ENCODE measurements at regions not wholly inside any gene's neighbourhood (a gene's known extent, or its start where the extent isn't known, plus 50 kb on each side); places are given as distances from the start of the nearest gene placed in this dataset.

GRCh38 chrX:94454159-94454558 is 780.2 kb downstream of the FAM133A start:
- H3K4me3 ChIP-seq (ENCODE audit: low read depth, low read length), result no peak overlapping the region
- DNase-seq (ENCODE audit: low read depth), result no peak
- TF ChIP-seq CTCF (conservative IDR thresholded peaks at IDR 0.05; ENCODE audit: low read depth, low read length), result no peak

GRCh38 chrX:94454606-94455005 is 780.6 kb downstream of the FAM133A start:
- DNase-seq (ENCODE audit: low read depth), result no peak
- H3K4me3 ChIP-seq (ENCODE audit: low read depth, low read length), result no peak overlapping the region
- TF ChIP-seq CTCF (conservative IDR thresholded peaks at IDR 0.05; ENCODE audit: low read depth, low read length), result no peak

- H3K4me3 ChIP-seq (ENCODE audit: low read depth, low read length), result no peak overlapping the region
- no peak for DNase-seq (ENCODE audit: low read depth)
- TF ChIP-seq CTCF (conservative IDR thresholded peaks at IDR 0.05; ENCODE audit: low read depth, low read length), result no peak
Measured at GRCh38 chrX:94455782-94456181, 781.8 kb downstream of the FAM133A start.

- H3K4me3 ChIP-seq (ENCODE audit: low read depth, low read length), result no peak overlapping the region
- TF ChIP-seq CTCF (conservative IDR thresholded peaks at IDR 0.05; ENCODE audit: low read depth, low read length), result no peak
- no peak for DNase-seq (ENCODE audit: low read depth)
Measured at GRCh38 chrX:94492541-94492940, 818.5 kb downstream of the FAM133A start.

- TF ChIP-seq CTCF (conservative IDR thresholded peaks at IDR 0.05; ENCODE audit: low read depth, low read length), result no peak
- DNase-seq (ENCODE audit: low read depth), result no peak
- H3K4me3 ChIP-seq (ENCODE audit: low read depth, low read length), result no peak overlapping the region
Measured at GRCh38 chrX:94493405-94493804, 819.4 kb downstream of the FAM133A start.

GRCh38 chrX:94511564-94511963 is 837.6 kb downstream of the FAM133A start:
- no peak overlapping the region for H3K4me3 ChIP-seq (ENCODE audit: low read depth, low read length)
- DNase-seq (ENCODE audit: low read depth), result no peak
- no peak for TF ChIP-seq CTCF (conservative IDR thresholded peaks at IDR 0.05; ENCODE audit: low read depth, low read length)

GRCh38 chrX:94515009-94515408 is 841.0 kb downstream of the FAM133A start:
- DNase-seq (ENCODE audit: low read depth), result no peak
- no peak for TF ChIP-seq CTCF (conservative IDR thresholded peaks at IDR 0.05; ENCODE audit: low read depth, low read length)
- no peak overlapping the region for H3K4me3 ChIP-seq (ENCODE audit: low read depth, low read length)

Measured in epithelial cell of proximal tubule (primary cell).